HG02588 (cell line): ENCODE measurements at regions not wholly inside any gene's neighbourhood (a gene's known extent, or its start where the extent isn't known, plus 50 kb on each side); places are given as distances from the start of the nearest gene placed in this dataset.
"Not testable (repeated sequence)": the region's sequence is repeated elsewhere in the genome, so short reads cannot be mapped to it uniquely, and the experiment has no call there.

ENCODE experiments used
- ATAC-seq: cut with Tn5 transposase; IDR thresholded peaks from one replicate; pipeline ENCODE4 v1.9.1; 2021; ENCODE audit warnings: mild to moderate bottlenecking, moderate library complexity; ENCODE audit not compliant: unreplicated experiment

DNA sequence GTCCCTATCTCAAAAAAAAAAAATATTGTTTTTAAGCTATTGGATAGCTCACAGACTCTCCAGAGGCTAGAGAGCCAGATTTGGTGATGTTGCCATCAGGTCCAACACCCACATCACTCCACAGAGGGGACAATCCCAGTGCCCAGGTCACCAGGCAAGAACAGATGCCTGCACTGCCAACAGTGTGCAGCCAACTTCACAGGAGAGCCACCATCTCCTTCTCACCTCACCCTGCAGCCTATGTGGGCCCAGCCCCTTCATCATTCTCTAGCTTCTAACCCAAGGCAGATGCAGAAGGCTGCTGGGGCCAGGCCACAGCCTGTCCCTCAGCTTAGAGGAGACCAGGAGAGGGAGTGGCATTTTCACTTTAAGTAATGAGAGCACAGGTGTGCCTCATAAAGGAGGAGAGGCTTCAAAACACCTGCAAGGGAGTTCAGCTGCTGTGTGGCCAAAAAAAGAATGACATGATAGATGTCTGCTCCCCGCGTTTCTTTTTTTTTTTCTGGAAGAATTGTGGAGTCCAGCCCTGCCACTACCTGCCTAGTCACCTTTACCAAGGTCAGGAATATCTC lies 98.0 kb upstream of the ZSWIM2 start:
- no peak for ATAC-seq

DNA sequence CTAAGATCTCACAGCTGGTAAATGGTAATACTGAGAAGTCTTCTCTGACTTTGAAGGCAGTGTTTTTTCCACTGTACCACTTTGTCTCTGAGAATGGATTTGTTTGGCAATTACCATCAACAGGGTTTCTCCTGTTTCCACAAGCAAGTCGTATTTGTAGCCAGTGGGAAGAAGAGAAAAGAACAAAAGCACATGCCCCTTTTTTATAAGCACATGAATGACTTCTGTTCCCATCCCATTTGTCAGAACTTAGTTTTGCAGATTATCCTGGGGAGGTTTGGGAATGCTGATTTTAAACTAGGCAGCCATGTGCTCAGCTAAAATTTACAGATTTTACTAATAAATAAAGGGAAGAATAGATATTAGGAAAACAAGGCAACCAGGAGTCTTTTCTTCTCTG lies 92.9 kb upstream of the ZSWIM2 start:
- ATAC-seq = no peak

DNA sequence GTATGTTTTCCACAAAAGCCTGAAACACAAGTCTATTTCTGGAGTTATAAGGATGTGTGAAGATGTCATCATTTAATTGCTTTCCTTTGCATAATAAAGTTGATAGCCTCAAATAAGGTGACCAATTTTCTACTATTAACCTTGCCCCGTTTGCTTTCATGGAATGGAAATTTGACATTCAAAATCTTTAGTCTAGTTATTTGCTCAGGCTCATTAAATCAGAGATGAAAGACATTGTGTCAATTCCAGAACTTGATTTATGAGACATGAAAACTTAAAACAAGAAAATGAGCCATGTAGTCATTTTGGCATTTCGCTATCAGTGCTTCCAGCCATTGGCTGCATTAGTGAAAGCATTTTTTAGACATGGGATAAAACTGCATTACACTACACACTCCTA lies 91.5 kb upstream of the ZSWIM2 start:
- no peak for ATAC-seq

DNA sequence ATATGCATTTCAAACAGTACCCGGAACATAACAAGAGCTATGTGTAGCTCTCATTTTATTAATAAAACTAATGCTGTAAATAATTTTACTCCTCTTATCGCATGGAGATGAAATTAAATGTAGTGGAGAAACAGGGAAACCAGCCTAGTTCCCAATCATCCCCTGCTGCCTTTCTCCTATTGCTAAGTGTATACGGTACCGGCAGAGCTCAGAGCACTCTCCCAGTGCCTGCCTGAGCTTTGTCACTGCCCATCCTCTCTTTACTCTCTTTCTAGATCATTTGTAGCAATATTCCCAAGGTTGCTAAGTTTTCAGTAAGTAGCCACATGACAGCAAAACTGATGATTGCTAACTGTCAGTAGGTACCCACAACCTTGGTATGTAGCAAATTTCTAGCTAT lies 85.5 kb upstream of the ZSWIM2 start:
- no peak for ATAC-seq

DNA sequence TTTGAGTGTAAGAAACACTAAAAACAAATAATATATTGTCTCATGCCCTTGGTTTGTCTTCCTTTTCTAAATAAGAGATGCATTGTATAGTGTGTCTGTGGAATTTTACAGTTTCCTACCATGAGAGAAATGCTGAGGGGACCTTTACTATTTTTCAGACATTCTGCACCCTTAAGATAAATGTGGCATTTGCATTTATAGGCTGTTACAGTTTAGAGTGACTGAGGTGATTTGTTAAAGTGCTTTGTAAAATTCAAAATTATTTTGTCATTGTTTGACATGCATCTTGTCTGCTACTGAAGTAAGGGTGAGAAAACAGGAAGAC lies 78.9 kb upstream of the ZSWIM2 start:
- ATAC-seq = no peak

DNA sequence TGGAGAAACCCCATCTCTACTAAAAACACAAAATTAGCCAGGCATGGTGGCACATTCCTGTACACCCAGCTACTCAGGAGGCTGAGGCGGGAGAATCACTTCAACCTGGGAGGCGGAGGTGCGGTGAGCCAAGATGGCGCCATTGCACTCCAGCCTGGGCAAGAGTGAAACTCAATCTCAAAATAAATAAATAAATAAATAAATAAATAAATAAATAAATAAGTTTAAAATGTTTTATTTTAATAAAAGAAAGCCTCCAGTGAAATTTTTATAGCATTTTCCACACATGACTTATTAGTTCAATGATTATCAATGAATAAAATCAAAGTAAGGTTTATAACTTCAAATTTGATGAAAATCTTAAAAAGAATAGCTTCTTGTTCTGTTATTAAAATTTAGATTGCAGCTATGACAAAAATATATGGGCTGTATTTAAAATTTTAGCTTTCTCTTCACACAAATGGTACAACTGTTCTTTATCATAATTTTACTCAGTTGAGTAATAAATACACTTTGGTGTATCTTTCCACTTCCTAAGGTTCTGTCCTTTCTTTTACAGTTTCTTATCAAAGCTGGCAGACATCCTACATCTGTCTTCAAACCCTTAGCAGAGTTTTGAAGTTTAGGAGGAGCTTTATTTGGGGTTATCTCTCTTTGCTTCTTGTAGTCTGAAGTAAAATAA lies 78.4 kb upstream of the ZSWIM2 start:
- ATAC-seq = no peak

DNA sequence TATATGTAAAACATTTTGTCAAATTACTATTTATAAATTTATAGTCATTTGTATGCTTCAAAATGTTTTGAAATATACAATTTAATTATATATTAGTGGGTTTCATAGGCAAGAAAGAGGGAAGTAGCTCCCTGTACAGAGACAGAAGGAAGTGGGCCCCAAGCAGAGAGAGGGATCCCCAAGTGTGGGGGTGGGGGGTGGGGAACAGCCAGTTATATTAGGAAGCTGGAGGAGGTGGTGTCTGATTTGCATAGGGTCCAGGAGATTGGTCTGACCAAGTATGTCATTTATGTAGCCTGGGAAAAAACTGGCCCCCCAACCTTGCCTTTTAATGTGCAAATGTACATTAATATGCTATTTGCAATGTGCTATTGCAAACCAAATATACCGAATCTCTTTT lies 76.5 kb upstream of the ZSWIM2 start:
- no peak for ATAC-seq

DNA sequence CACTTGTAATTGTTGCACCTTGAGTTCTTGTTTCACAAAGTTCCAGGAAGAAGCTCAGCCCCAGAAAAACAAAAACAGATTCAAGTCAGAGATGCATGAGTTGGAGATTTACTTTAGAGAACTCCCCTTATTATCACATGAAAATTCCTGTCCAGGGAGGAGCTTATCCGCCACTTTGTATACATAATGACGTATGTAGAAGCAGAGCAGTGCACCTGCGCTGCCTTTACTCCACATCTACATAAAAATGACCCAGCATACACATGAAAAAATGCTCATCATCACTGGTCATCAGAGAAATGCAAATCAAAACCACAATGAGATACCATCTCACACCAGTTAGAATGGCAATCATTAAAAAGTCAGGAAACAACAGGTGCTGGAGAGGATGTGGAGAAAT lies 73.3 kb upstream of the ZSWIM2 start:
- ATAC-seq = not testable (repeated sequence)

DNA sequence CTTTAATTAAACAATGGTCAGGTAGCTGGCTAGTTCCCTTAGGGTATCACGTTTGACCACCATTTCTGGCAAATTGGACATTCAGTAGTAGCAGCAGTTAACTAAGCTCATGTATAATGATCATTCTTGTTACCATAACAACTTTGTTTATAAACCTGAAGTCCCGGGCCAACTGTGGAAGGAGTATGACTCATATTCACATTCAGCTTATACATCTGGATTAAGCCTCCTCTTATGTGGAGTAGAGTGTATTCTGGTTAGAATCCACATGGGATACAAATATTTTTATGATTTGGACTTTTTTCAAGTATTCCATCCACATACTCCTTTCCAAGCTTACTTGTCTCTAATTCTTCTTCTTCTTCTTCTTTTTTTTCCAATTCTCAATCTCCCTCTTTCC lies 70.3 kb upstream of the ZSWIM2 start:
- no peak for ATAC-seq

DNA sequence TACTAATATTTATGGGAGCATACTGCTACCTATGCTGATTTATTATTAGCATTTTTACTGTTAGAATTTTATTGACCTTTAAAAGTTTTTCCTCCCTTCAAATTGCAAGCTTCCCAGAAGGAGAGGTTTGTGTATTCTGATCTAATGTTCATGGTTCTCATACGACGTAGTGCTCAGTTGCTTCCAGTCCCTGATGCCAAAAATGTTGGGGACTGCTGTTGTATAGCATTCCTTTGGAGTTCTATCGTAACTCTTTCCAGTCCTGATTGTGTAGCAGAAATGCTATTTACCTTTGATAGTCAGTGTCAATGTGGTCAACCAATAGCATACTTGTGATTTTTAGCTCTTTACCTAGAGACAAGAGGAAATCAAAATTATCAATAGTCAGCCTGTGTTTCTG lies 69.5 kb upstream of the ZSWIM2 start:
- no peak for ATAC-seq

DNA sequence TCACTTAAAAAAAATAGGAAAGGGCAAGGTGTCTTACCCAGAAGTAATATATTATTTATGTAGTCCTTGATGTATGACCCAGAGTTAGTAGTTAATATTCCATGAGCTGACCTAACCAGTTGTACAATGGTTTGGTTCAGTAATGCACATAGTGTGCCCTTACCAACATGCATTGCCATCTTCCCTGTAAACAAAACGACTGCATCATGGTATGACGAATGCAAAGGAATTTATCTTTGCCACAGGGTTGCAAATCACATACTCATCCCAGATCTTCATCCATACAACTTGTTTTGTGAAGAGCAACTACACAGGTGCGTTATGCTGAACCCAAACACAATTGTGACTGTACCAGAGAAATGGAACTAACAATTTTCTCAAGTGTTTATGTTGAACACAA lies 68.9 kb upstream of the ZSWIM2 start:
- no peak for ATAC-seq

DNA sequence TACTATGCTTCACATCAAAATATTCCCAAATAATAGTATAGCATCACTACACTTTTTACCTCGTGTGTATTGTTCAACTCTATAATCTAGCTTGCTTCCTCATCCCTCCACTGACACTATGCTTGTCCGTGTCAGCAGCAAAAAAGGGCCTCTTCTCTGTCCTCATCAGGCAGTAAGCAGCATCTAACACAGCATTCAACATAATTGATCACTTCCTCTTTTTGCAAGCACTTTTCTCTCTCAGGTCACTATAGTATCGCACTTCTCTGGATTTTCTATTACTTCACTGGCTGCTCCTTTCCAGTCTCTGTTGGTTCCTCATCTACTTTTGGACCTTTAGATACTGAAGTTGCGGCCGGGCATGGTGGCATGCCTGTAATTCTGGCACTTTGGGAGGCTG lies 64.9 kb upstream of the ZSWIM2 start:
- ATAC-seq = peak; percentile 93

DNA sequence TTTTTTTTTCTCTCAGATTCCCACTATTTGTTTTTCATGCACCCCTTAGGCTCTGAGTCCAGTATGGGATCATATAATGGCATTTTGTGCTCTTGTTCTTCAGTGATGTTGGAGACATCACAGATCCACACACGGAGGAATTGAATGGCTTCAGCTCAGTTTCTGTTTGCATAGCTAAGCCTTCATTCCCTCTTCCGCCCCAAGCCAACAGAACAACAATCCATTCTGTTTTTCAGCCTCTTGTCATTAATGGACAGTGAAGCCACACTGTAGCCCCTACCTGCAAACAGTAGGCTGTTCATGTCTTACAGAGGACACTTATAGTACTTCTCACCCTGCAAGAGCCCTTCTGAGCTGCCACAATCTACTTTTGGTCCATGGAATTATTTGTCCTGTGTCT lies 64.0 kb upstream of the ZSWIM2 start:
- ATAC-seq = no peak

DNA sequence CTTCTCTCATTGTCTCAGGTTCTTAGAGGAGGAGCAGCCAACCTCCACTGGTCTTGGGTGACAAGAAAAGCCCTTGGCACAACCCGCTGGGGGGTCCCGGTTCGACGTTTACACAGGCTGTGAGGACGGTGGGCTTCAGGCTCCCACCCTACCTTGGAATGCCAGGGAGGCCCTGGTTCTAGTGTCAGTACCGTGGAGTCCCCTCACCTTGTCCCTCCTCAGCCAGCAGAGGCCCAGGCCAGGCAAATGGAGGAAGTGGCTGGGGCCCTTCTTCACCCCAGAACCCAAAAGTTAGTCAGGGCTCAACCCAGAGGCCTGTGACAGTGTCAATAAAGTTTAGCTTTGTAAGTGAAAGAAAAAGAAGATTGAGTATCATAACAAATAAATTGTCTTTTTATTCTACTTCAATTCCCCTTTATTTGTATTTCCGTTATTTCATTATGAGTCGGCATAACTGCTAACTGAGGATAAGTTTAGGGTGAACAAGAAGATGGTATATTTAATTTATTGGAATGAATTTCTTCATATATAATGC lies 62.6 kb upstream of the ZSWIM2 start:
- ATAC-seq = no peak

DNA sequence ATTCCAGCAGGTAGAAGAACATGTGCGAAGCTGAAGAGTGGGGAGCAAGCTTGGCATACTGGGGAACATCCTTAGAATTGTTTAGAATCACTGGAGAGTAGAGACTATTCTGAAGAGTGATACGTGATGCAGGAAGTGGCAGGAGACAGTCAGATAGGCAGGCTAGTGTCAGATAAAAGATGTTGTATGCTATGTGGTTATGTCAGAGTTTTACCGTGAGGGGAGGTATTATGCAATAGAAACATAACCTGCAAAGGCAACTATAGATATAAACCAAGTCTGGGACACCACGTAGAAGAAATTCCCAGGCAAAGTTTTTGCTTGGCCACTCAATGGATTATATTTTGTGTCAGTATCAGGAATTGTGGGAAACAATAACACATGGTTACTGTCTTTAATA lies 62.0 kb upstream of the ZSWIM2 start:
- no peak for ATAC-seq

DNA sequence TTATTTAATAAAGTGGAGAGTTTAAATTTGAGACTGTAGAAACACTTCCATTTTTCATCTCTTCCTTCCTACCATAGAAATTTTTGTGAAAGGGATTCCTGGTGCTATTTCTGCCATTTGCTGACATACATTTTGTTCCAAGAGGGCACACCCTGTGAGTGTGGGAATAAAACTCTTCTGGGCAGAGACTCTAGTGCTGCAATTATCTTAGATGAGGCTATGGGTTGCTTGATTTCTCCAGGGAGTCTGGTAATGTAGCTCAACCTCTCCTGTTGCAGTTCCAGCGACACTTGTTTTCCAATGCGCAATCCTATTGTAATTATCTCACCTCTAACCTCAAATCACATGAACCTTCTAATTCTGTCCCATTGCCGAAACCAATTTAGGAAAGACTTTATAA lies 60.1 kb upstream of the ZSWIM2 start:
- no peak for ATAC-seq

DNA sequence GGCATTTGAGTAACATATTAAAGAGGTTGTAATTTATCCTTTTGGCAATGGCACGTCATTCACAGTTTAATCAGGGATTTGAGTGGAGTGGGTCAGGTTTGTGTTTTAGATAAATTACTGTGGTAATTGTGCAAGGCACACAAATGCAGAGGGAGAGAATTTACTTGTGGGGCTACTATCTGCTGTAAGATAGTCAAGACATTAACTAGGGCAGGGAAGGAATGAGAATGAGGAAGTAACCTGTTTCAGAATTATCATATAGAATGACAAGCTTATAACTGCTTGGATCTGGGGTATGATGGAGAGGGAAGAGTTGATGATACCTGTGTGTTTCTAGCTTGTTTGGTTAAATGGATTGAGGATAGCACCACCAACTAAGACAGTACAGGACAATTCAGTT lies 58.9 kb upstream of the ZSWIM2 start:
- no peak for ATAC-seq

DNA sequence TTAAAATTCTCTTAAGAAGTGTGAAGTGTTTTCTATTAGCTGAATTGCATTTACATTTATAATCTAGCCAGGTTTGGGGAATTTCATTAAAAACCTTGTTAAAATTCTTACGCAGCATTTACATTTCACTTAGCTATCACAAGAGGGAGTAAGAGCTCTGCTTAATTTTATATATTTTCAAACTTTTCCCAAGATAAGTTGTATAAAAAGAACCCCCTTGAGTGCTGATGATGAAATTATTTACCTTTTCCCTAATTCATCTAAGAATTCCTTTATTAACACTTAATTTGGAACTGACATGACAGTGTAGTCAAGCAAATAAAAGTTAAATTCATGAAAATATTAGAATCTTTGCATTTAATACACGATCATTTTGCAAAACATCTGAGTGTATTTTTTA lies 54.2 kb upstream of the ZSWIM2 start:
- no peak for ATAC-seq
